Islet precursor cell (in vitro differentiated cells): ENCODE measurements at regions not wholly inside any gene's neighbourhood (a gene's known extent, or its start where the extent isn't known, plus 50 kb on each side); places are given as distances from the start of the nearest gene placed in this dataset.

Source experiments
- DNase-seq: peaks from one replicate; pipeline ENCODE4 v3.0.0-alpha.2; 2018

DNA sequence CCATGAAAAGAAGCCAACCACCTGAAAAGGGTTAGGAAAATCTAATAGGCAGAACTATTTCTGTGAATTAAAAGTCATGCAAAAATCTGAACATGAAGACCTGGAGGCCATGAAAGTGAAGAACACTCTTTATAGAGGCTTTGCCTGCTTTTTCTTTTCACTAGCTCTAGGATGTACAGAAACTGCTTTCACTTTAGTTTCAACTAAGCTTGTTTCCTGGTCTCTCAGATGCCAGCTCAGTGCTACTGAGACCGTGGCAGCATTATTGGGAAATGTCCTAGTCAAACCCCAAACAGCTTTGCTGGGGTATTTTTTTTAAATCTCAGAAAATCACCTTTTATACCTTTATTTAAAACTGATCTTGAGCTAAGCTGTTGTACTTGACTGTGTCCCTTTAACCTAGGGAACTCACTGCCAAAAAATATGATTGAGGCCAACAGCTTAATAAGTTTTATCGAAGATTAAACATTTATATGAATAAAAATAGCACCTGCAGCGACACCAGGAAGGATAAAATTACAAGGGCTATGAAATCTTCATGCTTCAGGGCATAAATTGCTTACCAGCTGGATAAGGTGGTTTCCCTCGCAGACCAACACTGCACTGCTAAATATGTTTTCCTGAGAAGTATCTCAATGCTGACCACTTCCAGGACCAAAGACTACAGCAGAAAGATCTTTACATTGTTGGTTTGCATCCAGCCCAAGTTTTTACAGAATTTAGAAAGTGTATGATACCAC is 621.8 kb upstream of the ZFHX3 start:
- DNase-seq: no peak

DNA sequence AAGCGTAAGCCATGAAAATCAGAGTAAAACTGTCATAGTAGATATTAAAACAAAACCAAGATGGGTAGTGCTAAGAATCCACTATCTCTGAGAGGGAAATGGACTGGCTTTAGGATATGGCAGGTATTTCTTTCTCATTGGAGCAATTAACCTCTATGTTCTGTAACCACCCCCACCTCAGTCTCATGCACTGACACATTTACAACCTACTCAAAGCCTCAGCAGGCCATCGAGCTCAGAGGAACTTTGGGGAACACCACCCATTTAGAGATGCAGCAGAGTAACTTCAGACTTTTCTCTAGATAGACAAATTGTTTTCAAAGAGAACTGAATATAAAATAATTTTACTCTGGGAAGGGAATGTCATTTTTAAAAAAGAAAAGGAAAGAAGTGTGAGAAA is 615.8 kb upstream of the ZFHX3 start:
- DNase-seq: no peak

DNA sequence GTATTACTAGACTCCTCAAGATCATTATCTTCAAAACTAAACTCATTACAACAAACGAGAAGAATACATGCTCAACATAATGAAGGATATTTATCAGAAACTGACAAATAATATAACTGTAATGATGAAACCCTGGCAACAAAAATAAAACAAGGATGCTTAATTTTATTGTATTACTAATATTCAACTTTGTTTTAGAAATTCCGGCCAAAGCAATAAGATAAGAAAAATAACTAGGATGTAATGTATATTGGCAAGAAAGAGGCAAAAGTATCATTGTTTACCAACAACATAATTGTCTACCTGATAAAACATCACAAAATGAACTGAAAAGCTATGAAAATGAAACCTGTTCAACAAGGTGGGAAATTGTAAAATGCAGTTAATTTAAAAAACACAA is 588.3 kb upstream of the ZFHX3 start:
- no peak for DNase-seq

DNA sequence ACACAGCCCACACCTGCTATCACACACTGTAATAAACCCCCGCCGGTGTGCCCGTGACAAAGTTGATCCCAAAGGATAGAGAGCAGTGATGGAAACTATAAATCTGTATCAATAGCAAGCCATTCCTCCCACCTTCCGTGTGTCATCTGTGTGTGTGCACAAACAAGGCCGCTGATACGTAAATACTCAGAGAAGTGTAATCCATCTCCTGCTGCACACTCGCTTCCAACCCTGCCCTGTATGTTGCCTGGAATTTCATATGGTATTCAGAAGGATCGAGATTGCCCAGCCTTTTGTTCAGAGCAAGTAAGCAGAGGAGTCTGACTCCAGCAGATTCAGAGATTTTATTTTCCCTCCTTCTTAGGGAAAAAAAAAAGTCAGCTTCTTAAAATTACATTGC is 581.1 kb upstream of the ZFHX3 start:
- DNase-seq: no peak

DNA sequence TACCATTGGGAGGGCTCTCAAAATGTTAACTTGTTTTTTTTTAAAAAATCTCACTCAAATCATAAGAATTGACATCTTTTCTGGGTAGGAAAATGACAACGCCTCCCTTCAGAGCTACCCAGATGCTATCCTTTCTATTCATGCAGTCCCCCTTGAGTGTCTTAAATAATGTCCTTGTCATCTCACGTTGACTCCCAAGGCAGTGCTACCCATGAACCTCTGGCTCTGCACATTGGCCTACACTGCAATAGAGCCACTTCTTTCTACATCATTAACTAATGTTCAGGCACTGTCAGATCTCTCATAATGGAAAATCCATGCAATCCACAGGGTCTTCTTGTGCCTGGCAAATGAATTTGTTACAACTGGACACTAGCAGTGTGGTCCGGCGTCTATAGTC is 569.8 kb upstream of the ZFHX3 start:
- no peak for DNase-seq

DNA sequence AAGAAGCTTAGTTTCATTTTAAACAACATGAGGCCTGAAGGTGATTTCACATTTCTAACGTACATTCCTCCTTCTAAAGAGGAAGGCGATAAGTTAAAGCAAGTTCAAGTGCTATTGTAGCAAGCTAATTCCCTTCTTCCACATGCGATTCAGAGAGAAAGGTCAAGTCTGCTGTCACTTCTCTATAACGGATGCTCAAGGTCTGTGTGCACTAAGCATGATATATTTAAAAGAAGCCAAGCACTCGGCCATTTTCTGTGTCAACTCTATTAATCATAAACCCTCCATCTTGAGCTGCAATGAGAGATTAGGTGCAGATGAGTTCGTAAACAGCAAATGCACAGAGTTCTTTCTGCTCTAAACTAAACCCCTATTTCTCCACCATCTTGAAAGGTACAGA is 568.8 kb upstream of the ZFHX3 start:
- no peak for DNase-seq

DNA sequence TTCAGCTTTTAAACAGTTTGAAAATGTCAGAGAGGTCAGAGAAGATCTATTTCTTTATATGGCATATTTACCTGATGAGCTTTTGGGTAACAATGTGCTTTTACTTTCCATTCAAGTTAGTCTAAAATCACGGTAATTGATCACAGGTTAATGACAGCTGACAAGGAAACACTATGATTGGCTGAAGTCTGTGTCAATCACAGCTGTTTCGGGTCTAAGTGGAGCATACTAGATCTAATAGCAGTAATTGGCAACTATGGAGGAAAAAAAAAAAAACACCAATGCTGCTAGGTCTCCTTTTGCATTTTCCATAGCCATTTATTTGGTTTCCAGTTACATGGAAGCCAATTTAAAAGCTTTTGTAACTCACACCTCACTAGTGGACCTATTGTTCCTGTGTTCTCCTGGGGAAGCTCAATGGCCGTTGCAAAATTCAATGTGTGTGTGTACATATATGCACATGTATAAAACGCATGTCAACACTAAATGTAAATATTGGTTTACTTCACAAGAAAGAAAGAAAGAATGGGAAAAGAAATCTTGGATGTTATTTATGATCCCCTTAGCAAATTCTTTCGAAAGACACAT is 568.3 kb upstream of the ZFHX3 start:
- DNase-seq: no peak

DNA sequence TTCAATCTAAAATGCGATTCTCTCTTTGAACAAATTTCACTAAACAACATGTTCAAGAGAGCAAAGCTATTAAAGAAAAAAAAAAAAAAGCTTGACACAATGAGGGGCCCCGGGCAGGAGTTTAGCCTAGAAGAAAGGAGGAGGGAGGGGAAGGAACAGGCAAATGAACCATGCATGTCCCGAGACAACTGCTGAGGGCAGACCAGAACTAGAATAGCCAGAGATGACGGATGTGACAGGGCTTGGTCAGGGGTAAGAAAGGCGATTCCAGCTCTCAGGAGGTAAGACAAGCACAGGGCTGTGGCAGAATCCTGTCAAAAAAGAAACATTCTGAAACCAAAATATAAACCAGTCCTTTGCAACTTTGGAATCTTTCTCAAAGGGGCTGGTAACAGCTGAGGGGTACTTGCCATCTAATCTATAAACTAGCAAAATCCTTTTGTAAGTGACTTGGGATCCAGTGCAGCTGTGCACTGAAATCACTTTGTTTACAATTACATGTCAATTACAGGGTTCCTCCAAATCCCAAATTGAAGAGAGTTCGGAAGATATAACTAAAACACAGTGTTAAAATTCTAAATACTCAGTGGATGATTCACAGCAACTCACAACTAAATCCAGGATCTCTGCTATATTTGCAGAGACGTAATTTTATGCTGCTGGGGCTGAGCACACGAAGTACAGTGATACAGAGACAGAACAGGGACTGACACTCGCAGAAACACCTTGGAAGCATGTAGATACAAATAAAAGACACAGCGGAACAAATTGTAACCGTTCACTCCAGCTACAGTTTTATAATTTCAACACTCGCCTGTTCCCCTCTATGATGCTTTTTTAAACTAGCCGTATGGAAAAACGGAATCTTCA is 567.4 kb upstream of the ZFHX3 start:
- no peak for DNase-seq

DNA sequence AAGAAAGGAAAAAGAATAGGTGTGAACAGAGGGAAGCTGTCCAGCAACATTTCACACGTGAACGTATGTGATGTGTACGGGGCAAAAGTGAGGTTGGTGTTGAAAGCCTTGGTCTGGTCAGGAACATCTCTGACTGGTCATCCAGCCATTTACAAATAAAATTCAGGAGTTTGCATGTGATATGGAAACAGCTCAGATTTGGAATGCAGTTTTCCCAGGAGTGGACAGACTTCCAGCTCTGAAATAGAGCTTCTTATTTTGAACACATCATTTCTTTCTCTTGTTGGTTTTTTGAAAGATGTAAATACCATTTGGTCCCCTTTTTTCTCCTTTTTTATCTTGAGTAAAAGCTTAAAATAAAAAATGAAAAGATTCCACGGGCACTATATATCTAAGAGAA is 566.2 kb upstream of the ZFHX3 start:
- DNase-seq: no peak

DNA sequence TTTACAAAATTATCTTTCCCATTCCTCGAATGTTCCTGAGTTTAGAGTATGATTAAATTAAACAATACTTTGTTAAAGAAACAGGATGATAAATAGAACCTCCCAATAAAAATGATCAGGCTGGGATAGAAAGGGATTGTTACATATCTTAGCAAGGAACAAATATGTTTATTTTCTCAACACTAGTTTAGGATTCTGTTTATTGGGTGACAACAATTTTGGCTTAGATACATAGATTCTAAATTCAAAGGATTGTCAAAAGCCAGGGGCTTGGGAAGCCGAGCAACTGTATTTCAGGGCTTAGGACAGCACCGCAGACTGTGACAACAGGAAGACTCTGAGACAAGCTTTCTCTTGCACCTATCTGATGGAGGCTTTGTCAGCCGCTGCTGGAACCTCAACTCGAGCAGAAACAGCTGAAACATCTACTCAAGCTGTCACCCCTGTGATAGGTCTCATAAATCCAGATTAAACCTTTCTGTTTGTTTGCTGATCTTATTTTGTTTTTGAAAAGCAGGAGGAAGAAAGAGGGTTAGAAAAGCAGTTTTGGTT is 562.8 kb upstream of the ZFHX3 start:
- DNase-seq: no peak

DNA sequence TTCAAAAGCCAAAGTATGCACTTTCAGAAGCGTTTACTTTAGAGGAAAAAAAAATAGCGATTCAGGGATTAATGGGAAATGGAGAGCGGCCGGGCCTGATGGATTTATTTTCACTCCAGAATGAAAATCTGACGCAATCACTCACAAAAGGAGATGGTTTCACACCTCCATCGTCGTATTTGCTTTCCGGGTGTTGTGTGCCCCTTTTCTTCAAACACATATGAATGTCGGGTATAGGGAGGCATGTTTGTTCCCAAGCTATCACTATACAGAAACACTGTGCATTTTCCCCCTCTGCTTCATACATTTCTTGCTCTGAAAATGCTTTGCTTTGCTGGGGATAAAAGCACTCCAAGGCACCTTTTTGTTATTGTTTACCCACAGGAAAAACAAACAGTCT is 562.2 kb upstream of the ZFHX3 start:
- DNase-seq: no peak

DNA sequence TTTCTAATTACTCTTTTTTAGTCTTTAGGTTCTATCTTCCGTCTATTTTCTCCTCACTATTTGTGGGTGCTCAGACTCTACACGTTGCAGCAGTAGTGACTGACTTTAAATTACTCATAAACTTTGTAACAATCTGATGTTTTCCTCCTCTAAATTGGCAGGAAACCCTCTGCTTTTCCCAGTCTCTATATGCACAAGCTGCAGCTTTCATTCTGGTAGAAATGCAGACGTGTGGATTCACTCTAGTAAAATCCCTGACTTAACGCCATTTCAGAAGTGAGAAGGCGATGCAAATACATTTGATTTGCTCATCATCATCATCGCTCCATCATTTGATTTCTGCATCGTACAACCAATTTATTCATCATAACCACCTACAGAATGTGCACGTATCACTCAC is 561.0 kb upstream of the ZFHX3 start:
- no peak for DNase-seq

DNA sequence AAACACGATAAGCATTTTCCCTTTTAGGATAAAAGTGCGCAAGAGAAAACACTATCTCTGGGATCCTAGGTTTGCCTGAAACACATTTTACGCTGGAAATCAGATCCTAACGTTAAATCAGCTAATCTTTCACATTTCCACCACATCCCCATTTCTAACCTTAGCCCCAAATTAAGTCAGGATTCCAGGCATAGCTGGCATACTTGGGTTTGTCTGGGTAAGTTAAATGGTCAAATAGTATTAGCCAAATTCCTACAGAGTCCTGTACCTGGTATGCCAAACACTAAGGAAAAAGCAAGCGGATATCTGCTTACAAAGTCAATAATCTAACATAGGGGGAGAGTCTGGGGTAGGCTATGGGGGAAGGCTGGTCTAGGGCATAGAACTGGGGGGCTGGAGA is 557.4 kb upstream of the ZFHX3 start:
- peak; percentile 60 for DNase-seq

DNA sequence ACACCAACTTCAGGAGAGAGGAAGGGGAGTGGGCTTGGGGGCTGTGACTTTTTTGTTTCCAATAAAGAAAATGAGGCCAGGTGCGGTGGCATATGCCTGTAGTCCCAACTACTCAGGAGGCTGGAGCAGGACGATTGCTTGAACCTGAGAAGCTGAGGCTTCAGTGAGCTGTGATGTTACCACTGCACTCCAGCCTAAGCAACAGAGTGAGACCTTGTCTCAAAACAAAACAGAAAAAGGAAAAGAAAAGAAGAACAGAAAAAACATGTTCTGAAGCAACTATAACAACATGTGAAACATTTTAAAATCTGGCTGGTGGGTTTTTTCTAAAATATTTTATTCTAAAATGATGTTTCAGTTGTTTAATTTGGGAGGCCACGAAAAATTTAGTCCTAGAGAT is 554.0 kb upstream of the ZFHX3 start:
- no peak for DNase-seq

DNA sequence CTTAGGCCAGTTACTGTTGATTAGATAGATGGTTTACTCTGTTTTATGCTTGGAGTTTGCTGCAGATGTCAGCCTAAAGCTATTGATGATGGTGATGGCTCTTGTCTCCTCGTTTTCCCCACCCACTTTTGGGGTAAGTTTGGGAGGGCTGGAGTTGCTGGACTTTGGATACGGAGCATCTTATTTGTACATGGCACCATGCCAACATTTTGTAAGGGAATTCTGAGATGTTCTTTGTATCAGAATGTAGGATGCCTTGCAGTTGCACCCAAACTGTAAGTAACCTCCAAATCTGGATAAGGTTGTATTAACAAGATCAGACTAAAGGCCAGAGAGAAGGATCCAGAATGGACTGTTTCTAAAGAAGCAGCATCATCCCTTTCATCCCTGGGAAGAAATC is 551.9 kb upstream of the ZFHX3 start:
- no peak for DNase-seq

DNA sequence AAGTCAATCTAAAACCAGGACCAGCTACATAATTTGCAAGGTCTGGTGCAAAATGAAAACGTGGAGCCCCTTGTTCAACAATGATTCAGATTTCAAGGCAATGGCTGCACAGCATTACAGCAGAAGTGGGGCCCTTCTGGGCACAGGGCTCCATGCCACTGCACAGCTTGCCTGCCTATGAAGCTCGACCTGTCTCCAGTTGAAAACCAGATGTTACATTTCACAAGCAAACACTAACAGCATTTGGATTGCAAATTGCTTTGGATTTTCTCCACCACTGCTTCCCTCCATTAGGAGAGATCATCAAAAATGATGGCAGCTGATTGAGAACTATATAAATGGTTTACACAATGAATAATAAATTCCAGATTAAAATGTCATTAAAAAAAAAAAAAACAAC is 551.4 kb upstream of the ZFHX3 start:
- no peak for DNase-seq

DNA sequence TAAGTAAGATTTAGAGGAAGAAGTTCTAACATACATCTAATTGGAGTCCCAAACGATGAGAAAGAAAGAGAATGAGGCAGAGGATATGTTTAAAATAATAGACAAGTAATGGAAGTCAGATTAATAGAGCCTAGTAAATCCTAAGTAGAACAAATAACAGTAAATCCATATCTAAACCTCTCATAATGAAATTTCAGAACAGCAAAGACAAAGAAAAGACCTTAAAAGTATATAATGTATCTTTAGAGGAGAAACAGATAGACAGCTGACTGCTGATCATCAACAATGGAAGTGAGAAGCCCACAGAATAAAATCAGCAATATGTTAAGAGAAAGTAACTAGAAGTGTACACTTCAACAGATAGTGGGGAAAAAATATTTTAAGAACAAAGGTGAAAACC is 536.2 kb upstream of the ZFHX3 start:
- no peak for DNase-seq

DNA sequence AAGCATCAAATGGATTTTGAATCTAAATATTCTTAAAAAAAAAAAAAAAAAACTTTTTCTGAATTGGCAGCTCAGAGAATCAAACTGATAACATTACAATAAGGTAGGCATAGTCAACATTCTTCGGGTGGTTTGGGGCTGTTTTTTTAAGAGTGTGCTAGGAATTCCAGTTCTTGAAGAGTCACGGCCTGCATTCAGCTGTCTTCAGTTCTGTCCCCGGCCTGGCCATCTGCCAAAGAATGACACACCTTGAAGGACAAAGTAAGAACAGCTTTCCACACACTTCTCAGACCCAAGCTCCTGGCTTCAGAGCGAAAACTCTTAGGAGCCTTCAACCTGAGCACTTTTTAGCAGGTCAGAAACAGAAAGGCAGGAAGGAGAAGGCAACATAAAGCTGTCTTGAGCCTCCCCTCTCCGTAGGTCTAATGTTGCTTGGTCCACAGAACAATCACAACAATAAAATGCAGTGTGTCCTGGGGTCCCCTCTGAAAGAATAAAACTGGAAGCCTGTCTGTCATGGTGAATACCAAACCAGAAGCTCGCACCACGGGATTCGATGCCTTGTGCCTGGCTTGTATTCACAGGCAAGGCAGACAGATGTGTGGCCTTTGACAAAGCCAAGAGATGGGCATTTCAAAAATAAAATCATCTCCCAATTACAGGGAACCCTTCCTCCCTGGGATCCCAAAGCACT is 524.4 kb upstream of the ZFHX3 start:
- peak; percentile 77 for DNase-seq

DNA sequence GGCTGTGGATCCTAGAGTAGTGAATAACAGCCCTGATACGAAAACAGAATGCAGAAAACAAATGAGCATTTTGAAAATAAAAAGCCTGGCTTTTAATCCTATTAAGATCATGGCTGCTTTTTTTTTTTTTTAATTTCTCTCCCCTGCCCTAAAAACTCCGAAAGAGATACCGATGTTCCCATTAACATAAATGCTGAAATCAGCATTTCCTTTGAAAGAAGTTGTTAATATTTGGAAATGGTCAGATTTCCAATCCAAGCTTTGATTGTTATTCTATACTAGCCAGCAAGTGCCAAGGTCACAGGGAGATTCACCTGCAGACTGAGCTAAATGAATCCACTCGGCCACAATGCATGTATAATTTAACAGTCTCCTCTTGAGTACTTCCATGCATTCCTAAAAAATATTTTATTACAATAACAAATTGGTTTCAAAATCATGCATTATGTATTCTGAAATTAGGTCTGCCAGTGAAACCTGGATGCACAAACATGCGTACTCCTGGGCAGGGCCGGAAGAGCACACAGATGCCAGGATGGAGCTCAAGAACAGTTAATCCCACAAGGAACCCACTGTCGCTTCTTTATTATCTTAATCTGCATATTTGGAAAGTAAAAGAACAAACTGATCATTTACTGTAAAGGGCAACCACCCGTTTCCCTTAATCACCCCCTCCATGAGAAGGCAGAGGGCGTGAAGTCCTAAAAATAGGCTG is 521.5 kb upstream of the ZFHX3 start:
- DNase-seq: no peak

DNA sequence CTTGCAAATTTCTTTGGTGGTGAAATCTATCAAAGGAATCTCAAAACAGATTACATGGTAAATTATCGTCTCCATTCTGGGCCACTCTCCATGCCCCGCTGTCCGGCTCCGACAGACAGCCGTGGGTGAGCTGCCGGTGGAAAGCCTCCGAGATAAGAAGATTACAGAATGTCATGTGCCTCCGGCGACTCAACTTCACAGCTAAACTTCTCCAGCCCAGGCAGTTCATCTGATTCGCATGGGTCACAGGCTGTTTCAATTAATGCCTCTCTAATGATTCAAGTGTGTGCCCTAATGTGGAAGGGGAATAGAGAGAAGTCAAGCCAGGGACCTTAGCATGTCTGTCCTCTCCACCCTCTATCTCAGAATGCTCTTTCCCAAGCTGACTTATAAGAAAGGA is 520.8 kb upstream of the ZFHX3 start:
- no peak for DNase-seq

DNA sequence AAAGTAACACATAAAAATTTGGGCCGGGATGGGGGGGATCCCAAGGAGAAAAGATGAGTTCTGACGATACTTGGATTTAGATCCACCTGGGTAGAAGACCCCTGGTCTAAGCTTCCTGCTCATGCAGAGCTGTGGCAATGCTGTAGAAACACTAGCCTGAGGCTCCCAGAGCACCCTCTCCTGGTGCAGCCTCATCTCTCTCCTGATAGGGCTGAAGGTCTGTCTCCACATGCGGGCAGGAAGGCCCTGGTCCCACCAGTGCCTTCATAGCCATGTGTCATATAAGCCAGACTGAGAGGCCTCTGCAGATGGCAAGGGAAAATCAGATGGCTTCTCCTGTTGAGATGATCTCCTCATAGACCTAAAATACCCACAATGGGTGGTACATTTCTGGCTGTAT is 518.0 kb upstream of the ZFHX3 start:
- no peak for DNase-seq

DNA sequence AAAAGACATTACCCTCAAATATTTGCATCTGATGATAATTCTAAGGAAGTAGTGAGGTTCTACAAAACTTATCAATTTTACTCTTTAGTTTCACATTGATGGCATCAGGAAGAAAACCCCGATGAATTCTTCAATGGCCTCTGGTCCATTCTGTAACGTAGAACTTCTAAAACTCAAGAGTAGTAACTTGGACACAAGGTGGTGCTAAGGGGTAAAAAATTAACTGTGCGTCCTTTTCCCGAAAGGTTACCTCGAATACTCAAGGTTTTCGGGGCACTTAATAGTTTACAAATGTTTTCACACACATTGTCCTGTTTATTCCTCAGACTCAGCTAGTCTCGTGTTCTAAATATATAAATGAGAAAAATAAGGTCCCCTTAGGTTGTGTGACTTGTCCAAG is 517.3 kb upstream of the ZFHX3 start:
- DNase-seq: no peak

DNA sequence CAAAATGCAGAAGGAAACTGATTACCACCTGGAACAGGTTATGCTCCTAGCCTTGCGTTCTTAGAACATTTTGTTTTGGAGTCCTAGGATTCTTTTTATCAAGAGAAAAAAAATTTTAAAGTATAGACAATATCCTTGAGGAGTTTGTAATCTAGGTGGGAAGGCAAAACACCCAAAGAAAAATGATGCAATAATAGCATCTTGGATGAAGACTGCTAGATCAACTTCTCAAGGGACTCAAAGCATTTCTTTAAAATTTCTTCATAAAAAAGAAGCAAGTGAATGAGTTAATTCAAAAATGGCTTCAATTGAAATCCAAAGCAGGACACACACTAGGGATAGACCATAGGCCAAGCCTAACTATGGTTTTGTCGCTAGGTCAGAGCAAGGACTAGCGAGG is 515.8 kb upstream of the ZFHX3 start:
- DNase-seq: no peak
